IMR-90 (cell line): ENCODE measurements at regions not wholly inside any gene's neighbourhood (a gene's known extent, or its start where the extent isn't known, plus 50 kb on each side); places are given as distances from the start of the nearest gene placed in this dataset.

Source experiments
- ATAC-seq: fragments of 200-7000 bp; cut with Tn5 transposase; 2 replicates; pipeline ENCODE4 v1.9.1; 2020; ENCODE audit warnings: low read depth, mild to moderate bottlenecking, moderate library complexity
- BruUV-seq: library from RNA; stranded (reverse); fragments of 400-500 nt; replicated peaks from 2 replicates; lab custom pipeline; 2021; lab: Mats Ljungman, UMichigan
- CTCF ChIA-PET: fragments of 300-600 bp; formaldehyde crosslinking; extraction: SDS; loops from one replicate; lab custom pipeline; 2021; ENCODE audit warnings: antibody characterized with exemption; lab: Yijun Ruan, JAX
- POLR2A ChIA-PET: fragments of 300-600 bp; sonication (Branson Sonifier 250); formaldehyde crosslinking; loops from one replicate; lab custom pipeline; 2022; ENCODE audit warnings: antibody characterized with exemption; ENCODE audit not compliant: unreplicated experiment; lab: Charles Lee
- DNase-seq: peaks from one replicate; pipeline ENCODE4 v3.0.0; 2013
- H2AFZ ChIP-seq: replicated peaks from 2 replicates; pipeline ENCODE3; 2013; ENCODE audit warnings: low read length, mild to moderate bottlenecking; ENCODE audit not compliant: poor library complexity
- H2AK5ac ChIP-seq: 2 replicates; pipeline ENCODE4 v1.6.1; 2013; ENCODE audit warnings: low read depth, low read length, inconsistent platforms
- H2AK9ac ChIP-seq: replicated peaks from 2 replicates; pipeline ENCODE3; 2013; ENCODE audit warnings: mild to moderate bottlenecking, low read depth, low read length, moderate library complexity; ENCODE audit not compliant: poor library complexity
- H2BK120ac ChIP-seq: 2 replicates; pipeline ENCODE4 v1.6.1; 2013; ENCODE audit warnings: low read depth, low read length, inconsistent platforms
- H2BK15ac ChIP-seq: 3 replicates; pipeline ENCODE4 v1.6.1; 2013; ENCODE audit warnings: low read depth, low read length, inconsistent platforms
- H2BK20ac ChIP-seq: 2 replicates; pipeline ENCODE4 v1.6.1; 2013; ENCODE audit warnings: low read depth, mild to moderate bottlenecking, inconsistent platforms, low read length, moderate library complexity
- H2BK5ac ChIP-seq: 2 replicates; pipeline ENCODE4 v1.6.1; 2013; ENCODE audit warnings: mild to moderate bottlenecking, low read depth, low read length, inconsistent platforms; ENCODE audit not compliant: poor library complexity, severe bottlenecking
- H3K14ac ChIP-seq: replicated peaks from 2 replicates; pipeline ENCODE4 v1.6.1; 2013; ENCODE audit warnings: low read depth, low read length, inconsistent platforms
- H3K18ac ChIP-seq: 2 replicates; pipeline ENCODE4 v1.6.1; 2013; ENCODE audit warnings: low read depth, low read length, control low read depth
- H3K23ac ChIP-seq: 2 replicates; pipeline ENCODE4 v1.6.1; 2013; ENCODE audit warnings: low read depth, low read length, inconsistent platforms
- H3K27ac ChIP-seq: 2 replicates; pipeline ENCODE4 v1.5.1; 2013; ENCODE audit warnings: mild to moderate bottlenecking, control low read depth, low read length; ENCODE audit not compliant: insufficient read depth
- H3K27me3 ChIP-seq: 2 replicates; pipeline ENCODE4 v1.6.1; 2013; ENCODE audit warnings: low read length; ENCODE audit not compliant: control insufficient read depth, insufficient read depth
- H3K36me3 ChIP-seq: 2 replicates; pipeline ENCODE4 v1.6.1; 2013; ENCODE audit warnings: low read length, mixed read lengths; ENCODE audit not compliant: control insufficient read depth, insufficient read depth
- H3K4ac ChIP-seq: 2 replicates; pipeline ENCODE4 v1.6.1; 2013; ENCODE audit warnings: low read depth, low read length, inconsistent platforms
- H3K4me1 ChIP-seq: 2 replicates; pipeline ENCODE4 v1.6.1; 2013; ENCODE audit warnings: low read length, mixed read lengths; ENCODE audit not compliant: control insufficient read depth, insufficient read depth
- H3K4me2 ChIP-seq: 2 replicates; pipeline ENCODE4 v1.6.1; 2013; ENCODE audit warnings: low read depth, mild to moderate bottlenecking, control low read depth, low read length, moderate library complexity
- H3K4me3 ChIP-seq: 2 replicates; pipeline ENCODE4 v1.5.1; 2013; ENCODE audit warnings: low read depth, mild to moderate bottlenecking, control low read depth, low read length, moderate library complexity; ENCODE audit not compliant: insufficient read depth
- H3K56ac ChIP-seq: 2 replicates; pipeline ENCODE4 v1.6.1; 2013; ENCODE audit warnings: low read length, inconsistent platforms; ENCODE audit not compliant: insufficient read depth; ENCODE audit errors: extremely low read depth
- H3K79me1 ChIP-seq, 2 experiments: 2 replicates each; pipeline ENCODE4 v1.6.1; 2013; ENCODE audit warnings: low read length in 2 of 2, inconsistent platforms in 1 of 2, low read depth in 1 of 2
- H3K9ac ChIP-seq: 2 replicates; pipeline ENCODE4 v1.6.1; 2013; ENCODE audit warnings: low read depth, low read length, control low read depth
- H3K9me1 ChIP-seq: 2 replicates; pipeline ENCODE4 v1.6.1; 2013; ENCODE audit warnings: low read length, inconsistent platforms; ENCODE audit not compliant: insufficient read depth
- H3K9me3 ChIP-seq: 2 replicates; pipeline ENCODE4 v1.6.1; 2013; ENCODE audit warnings: low read length; ENCODE audit not compliant: control insufficient read depth, insufficient read depth
- H4K20me1 ChIP-seq: 2 replicates; pipeline ENCODE4 v1.6.1; 2013; ENCODE audit warnings: low read length, inconsistent platforms; ENCODE audit not compliant: insufficient read depth
- H4K5ac ChIP-seq: 2 replicates; pipeline ENCODE4 v1.6.1; 2013; ENCODE audit warnings: mild to moderate bottlenecking, low read depth, low read length, control low read depth
- H4K8ac ChIP-seq, 2 experiments: 2 replicates each; pipeline ENCODE4 v1.6.1; 2013; ENCODE audit warnings: low read depth in 2 of 2, low read length in 2 of 2, control low read depth in 1 of 2, inconsistent platforms in 1 of 2
- H4K91ac ChIP-seq: 2 replicates; pipeline ENCODE4 v1.6.1; 2013; ENCODE audit warnings: low read depth, low read length, inconsistent platforms; ENCODE audit not compliant: insufficient read depth
- BHLHE40 ChIP-seq: fragments of 150-350 bp; IDR thresholded peaks from 2 replicates; pipeline ENCODE4 v1.6.1; 2016; ENCODE audit warnings: mild to moderate bottlenecking, low read depth, low read length
- CEBPB ChIP-seq: IDR thresholded peaks from 2 replicates; pipeline ENCODE4 v1.6.1; 2012; ENCODE audit warnings: low read depth, low read length, improper control_type of control experiment
- CHD1 ChIP-seq: IDR thresholded peaks from 2 replicates; pipeline ENCODE4 v1.6.1; 2012; ENCODE audit warnings: low read depth, low read length, improper control_type of control experiment
- FOS ChIP-seq: fragments of 150-350 bp; IDR thresholded peaks from 2 replicates; pipeline ENCODE4 v1.6.1; 2016; ENCODE audit warnings: low read depth, low read length
- MAFK ChIP-seq: IDR thresholded peaks from 2 replicates; pipeline ENCODE4 v1.6.1; 2012; ENCODE audit warnings: low read depth, low read length, improper control_type of control experiment
- MAZ ChIP-seq: IDR thresholded peaks from 2 replicates; pipeline ENCODE4 v1.6.1; 2012; ENCODE audit warnings: low read depth, mild to moderate bottlenecking, low read length, improper control_type of control experiment, moderate library complexity, borderline replicate concordance
- MXI1 ChIP-seq: IDR thresholded peaks from 2 replicates; pipeline ENCODE4 v1.6.1; 2012; ENCODE audit warnings: low read depth, mild to moderate bottlenecking, low read length, moderate library complexity, borderline replicate concordance
- NFE2L2 ChIP-seq: fragments of 150-350 bp; IDR thresholded peaks from 2 replicates; pipeline ENCODE4 v1.6.1; 2016; ENCODE audit warnings: low read depth, mild to moderate bottlenecking, low read length
- POLR2A ChIP-seq: IDR thresholded peaks from 2 replicates; pipeline ENCODE4 v1.6.1; 2012; ENCODE audit warnings: mild to moderate bottlenecking, low read depth, low read length
- RAD21 ChIP-seq: IDR thresholded peaks from 2 replicates; pipeline ENCODE4 v1.6.1; 2012; ENCODE audit warnings: low read length, improper control_type of control experiment
- RCOR1 ChIP-seq: IDR thresholded peaks from 2 replicates; pipeline ENCODE4 v1.6.1; 2012; ENCODE audit warnings: mild to moderate bottlenecking, low read length, improper control_type of control experiment; ENCODE audit not compliant: insufficient replicate concordance
- RFX5 ChIP-seq: IDR thresholded peaks from 2 replicates; pipeline ENCODE4 v1.8.0; 2012; ENCODE audit warnings: low read depth, mild to moderate bottlenecking, low read length, moderate library complexity
- SMC3 ChIP-seq: fragments of 150-350 bp; IDR thresholded peaks from 2 replicates; pipeline ENCODE4 v1.6.1; 2016; ENCODE audit warnings: low read depth, mild to moderate bottlenecking, antibody characterized with exemption, low read length, moderate library complexity
- WGBS, 2 experiments: methylation state at CpG; one replicate each; pipeline versions ENCODE4 v1.1.5 to v1.1.7; 2013; ENCODE audit warnings: missing lambda C conversion rate in 2 of 2; ENCODE audit not compliant: insufficient read length in 1 of 2; ENCODE audit errors: extremely low coverage in 2 of 2; 5-methylcytosine and 5-hydroxymethylcytosine counted together
- dilution Hi-C: fragments of 300-500 bp; cut with HindIII; formaldehyde crosslinking; loops from one replicate; pipeline ENCODE4 v1.14.3; 2018; ENCODE audit warnings: low sequenced_read_pairs; ENCODE audit not compliant: unreplicated experiment
- in situ Hi-C: fragments of 300-500 bp; cut with MboI; formaldehyde crosslinking; loops from 3 replicates; pipeline ENCODE4 v1.14.3; 2019; ENCODE audit warnings: low sequenced_read_pairs, inconsistent platforms, mixed read lengths
- intact Hi-C: fragments of 100-400 bp; cut with micrococcal nuclease; formaldehyde crosslinking; loops from 2 replicates; pipeline ENCODE4 v1.10.0; 2022
- TF ChIP-seq, protein P1 (sequence below): fragments of 150-350 bp; IDR thresholded peaks from 2 replicates; pipeline ENCODE4 v1.6.1; 2016; ENCODE audit warnings: low read depth, mild to moderate bottlenecking, low read length, moderate library complexity, borderline replicate concordance
- TF ChIP-seq, protein P2 (sequence below): conservative IDR thresholded peaks from 2 replicates; pipeline ENCODE4 v1.5.1; 2012; ENCODE audit warnings: mild to moderate bottlenecking, low read depth, low read length, improper control_type of control experiment
- TF ChIP-seq, protein P3 (sequence below): fragments of 150-350 bp; IDR thresholded peaks from 2 replicates; pipeline ENCODE4 v1.6.1; 2017; ENCODE audit warnings: mild to moderate bottlenecking, antibody characterized with exemption, low read length, low read depth

DNA sequence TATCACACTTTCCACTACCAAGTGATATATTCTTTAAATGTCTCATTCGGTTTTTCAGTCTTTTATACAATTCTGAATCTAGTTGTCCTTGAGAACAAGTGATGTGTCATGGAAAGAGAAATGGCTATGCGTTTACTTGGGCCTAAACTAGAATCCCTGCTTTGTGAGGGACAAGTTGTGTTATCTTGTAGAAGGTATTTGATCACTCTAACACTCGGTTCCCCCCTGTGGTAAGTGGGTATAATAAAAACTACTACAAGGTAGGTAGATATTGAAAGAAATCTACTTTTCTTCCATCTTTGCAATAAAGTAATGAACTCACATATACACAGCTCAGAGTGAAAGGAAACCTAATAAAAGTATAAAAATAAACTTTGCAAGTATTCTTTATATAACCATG is 108.9 kb downstream of the MANEA start:
- DNase-seq (no peak), ATAC-seq (no peak)
- Histone ChIP-seq H3K4me1 (no peaks in the 10 kb centered on the region), H4K8ac (no peak overlapping the region), H3K14ac (no peak overlapping the region), H3K27ac (no peak overlapping the region), H3K4ac (no peak overlapping the region), H3K9me1 (no peaks in the 10 kb centered on the region), H2AK5ac (no peak overlapping the region), H2AK9ac (no peak overlapping the region), H4K91ac (no peak overlapping the region), H3K79me1 (no peaks in the 10 kb centered on the region), H3K23ac (no peak overlapping the region), H4K5ac (no peak overlapping the region), H2AFZ (no peak overlapping the region), H2BK15ac (no peak overlapping the region), H3K4me3 (no peak overlapping the region), H3K9ac (no peak overlapping the region), H3K36me3 (no peaks in the 10 kb centered on the region), H2BK5ac (no peak overlapping the region), H4K20me1 (no peaks in the 10 kb centered on the region), H2BK120ac (no peak overlapping the region), H2BK20ac (no peak overlapping the region), H3K56ac (no peak overlapping the region), H3K4me2 (no peak overlapping the region), H3K27me3 (no peaks in the 10 kb centered on the region), H3K9me3 (no peaks in the 10 kb centered on the region; the same call in 1 of the 2 replicates), H3K18ac (no peak overlapping the region)
- ChIA-PET CTCF (no interaction called here), POLR2A (no interaction called here)
- BruUV-seq: no TSS peak
- in situ Hi-C loops (no loop called here), intact Hi-C loops (no loop called here), dilution Hi-C loops (no loop called here)
- TF ChIP-seq RFX5 (no peak), POLR2A (no peak), CEBPB (no peak), MAZ (no peak), RAD21 (no peak), NFE2L2 (no peak), CHD1 (no peak), RCOR1 (no peak), MXI1 (no peak), SMC3 (no peak), FOS (no peak), MAFK (no peak), BHLHE40 (no peak)
- TF ChIP-seq, protein P1, sequence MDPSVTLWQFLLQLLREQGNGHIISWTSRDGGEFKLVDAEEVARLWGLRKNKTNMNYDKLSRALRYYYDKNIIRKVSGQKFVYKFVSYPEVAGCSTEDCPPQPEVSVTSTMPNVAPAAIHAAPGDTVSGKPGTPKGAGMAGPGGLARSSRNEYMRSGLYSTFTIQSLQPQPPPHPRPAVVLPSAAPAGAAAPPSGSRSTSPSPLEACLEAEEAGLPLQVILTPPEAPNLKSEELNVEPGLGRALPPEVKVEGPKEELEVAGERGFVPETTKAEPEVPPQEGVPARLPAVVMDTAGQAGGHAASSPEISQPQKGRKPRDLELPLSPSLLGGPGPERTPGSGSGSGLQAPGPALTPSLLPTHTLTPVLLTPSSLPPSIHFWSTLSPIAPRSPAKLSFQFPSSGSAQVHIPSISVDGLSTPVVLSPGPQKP: no peak
- TF ChIP-seq, protein P2, sequence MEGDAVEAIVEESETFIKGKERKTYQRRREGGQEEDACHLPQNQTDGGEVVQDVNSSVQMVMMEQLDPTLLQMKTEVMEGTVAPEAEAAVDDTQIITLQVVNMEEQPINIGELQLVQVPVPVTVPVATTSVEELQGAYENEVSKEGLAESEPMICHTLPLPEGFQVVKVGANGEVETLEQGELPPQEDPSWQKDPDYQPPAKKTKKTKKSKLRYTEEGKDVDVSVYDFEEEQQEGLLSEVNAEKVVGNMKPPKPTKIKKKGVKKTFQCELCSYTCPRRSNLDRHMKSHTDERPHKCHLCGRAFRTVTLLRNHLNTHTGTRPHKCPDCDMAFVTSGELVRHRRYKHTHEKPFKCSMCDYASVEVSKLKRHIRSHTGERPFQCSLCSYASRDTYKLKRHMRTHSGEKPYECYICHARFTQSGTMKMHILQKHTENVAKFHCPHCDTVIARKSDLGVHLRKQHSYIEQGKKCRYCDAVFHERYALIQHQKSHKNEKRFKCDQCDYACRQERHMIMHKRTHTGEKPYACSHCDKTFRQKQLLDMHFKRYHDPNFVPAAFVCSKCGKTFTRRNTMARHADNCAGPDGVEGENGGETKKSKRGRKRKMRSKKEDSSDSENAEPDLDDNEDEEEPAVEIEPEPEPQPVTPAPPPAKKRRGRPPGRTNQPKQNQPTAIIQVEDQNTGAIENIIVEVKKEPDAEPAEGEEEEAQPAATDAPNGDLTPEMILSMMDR: no peak
- TF ChIP-seq, protein P3, sequence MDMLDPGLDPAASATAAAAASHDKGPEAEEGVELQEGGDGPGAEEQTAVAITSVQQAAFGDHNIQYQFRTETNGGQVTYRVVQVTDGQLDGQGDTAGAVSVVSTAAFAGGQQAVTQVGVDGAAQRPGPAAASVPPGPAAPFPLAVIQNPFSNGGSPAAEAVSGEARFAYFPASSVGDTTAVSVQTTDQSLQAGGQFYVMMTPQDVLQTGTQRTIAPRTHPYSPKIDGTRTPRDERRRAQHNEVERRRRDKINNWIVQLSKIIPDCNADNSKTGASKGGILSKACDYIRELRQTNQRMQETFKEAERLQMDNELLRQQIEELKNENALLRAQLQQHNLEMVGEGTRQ: no peak
- WGBS, 2 experiments: no CpG with 5 or more reads among the region's 3 CpGs
